A673 (cell line): ENCODE measurements at regions not wholly inside any gene's neighbourhood (a gene's known extent, or its start where the extent isn't known, plus 50 kb on each side); places are given as distances from the start of the nearest gene placed in this dataset.

Experiments used
- BruUV-seq: library from RNA; stranded (reverse); fragments of 400-500 nt; replicated peaks from 2 replicates; lab custom pipeline; 2021; lab: Mats Ljungman, UMichigan
- CTCF ChIA-PET: fragments of 300-600 bp; sonication (Branson Sonifier 250); formaldehyde crosslinking; loops from one replicate; lab custom pipeline; 2022; ENCODE audit warnings: antibody characterized with exemption; lab: Charles Lee
- POLR2A ChIA-PET: fragments of 300-600 bp; sonication (Branson Sonifier 250); formaldehyde crosslinking; loops from one replicate; lab custom pipeline; 2022; ENCODE audit warnings: antibody characterized with exemption; ENCODE audit not compliant: low non-redundant PET; lab: Charles Lee
- DNase-seq: peaks from one replicate; pipeline ENCODE4 v3.0.0-alpha.2; 2015; ENCODE audit warnings: low spot score
- H3K27ac ChIP-seq: fragments of 200-600 bp; sonication (generic); 2 replicates; pipeline ENCODE4 v1.5.1; 2016; ENCODE audit warnings: mixed run types, low read depth, mild to moderate bottlenecking, mixed read lengths, antibody characterized with exemption, low read length; ENCODE audit not compliant: poor library complexity, severe bottlenecking
- H3K27me3 ChIP-seq: fragments of 200-600 bp; sonication (generic); replicated peaks from 2 replicates; pipeline ENCODE4 v1.6.1; 2017; ENCODE audit warnings: mixed run types, low read depth, mild to moderate bottlenecking, mixed read lengths, antibody characterized with exemption, low read length; ENCODE audit not compliant: insufficient read depth, poor library complexity
- H3K36me3 ChIP-seq: fragments of 200-600 bp; sonication (generic); 2 replicates; pipeline ENCODE4 v1.6.1; 2016; ENCODE audit warnings: mixed run types, mild to moderate bottlenecking, mixed read lengths, antibody characterized with exemption, low read length; ENCODE audit not compliant: insufficient read depth, poor library complexity, severe bottlenecking
- H3K4me1 ChIP-seq: fragments of 200-600 bp; sonication (generic); 2 replicates; pipeline ENCODE4 v1.6.1; 2017; ENCODE audit warnings: mixed run types, mild to moderate bottlenecking, mixed read lengths, antibody characterized with exemption, low read length; ENCODE audit not compliant: insufficient read depth, poor library complexity, severe bottlenecking
- H3K4me3 ChIP-seq: fragments of 200-600 bp; sonication (generic); 2 replicates; pipeline ENCODE4 v1.5.1; 2016; ENCODE audit warnings: low read depth, mixed run types, mild to moderate bottlenecking, mixed read lengths, low read length; ENCODE audit not compliant: poor library complexity, severe bottlenecking
- H3K9me3 ChIP-seq: fragments of 200-600 bp; sonication (generic); 2 replicates; pipeline ENCODE4 v1.6.1; 2016; ENCODE audit warnings: mixed run types, low read depth, mild to moderate bottlenecking, mixed read lengths, antibody characterized with exemption, low read length; ENCODE audit not compliant: poor library complexity, severe bottlenecking
- EZH2 ChIP-seq: fragments of 200-600 bp; sonication (generic); IDR thresholded peaks from 2 replicates; pipeline ENCODE4 v1.6.1; 2017; ENCODE audit warnings: borderline replicate concordance, low read depth, mild to moderate bottlenecking, mixed read lengths, antibody characterized with exemption, low read length; ENCODE audit not compliant: poor library complexity, severe bottlenecking
- intact Hi-C: fragments of 100-400 bp; cut with micrococcal nuclease; formaldehyde crosslinking; loops from one replicate; pipeline ENCODE4 v1.10.0; 2022; ENCODE audit not compliant: unreplicated experiment
- TF ChIP-seq, protein P1 (sequence below): fragments of 300-800, 200-600 bp; sonication (generic); conservative IDR thresholded peaks from 2 replicates; pipeline ENCODE4 v1.5.1; 2017; ENCODE audit warnings: low read depth, mild to moderate bottlenecking, antibody characterized with exemption, low read length, moderate library complexity, mixed read lengths

DNA sequence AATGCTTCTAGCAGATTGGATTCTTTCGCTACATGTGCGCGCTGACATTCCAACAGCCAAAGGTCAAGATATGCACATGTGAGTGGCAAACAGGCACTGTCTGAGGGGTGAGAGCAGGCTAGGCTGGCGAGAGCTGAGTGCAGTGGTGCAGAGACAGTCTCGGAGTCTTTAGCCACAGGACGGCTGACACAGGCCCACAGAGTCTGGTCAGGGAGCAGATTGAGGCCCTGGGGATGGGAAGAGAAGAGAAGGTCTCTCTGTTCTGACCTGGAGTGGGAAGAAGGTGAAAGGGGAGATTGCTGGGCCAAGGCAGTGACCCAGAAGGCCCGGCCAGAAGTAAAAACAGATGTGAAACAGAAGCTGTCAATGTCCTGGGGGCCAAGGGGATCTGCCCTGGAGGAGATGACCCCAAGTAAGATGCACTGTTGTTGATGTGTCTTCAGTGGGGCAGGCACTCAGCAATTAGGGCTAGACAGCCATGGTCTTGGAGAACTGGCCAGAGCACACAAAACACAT is 197.8 kb downstream of the ETS1 start:
- H3K4me3 ChIP-seq, result no peak overlapping the region
- POLR2A ChIA-PET, result interaction anchor here (0.6 kb wide), 1 partner anchor 1533 kb away, joined by 10 read pairs; no protein-coding TSS in a partner anchor
- no peak for DNase-seq
- H3K27me3 ChIP-seq, result peaks cover under 1% of the 10 kb centered on the region
- H3K4me1 ChIP-seq, result no peaks in the 10 kb centered on the region
- TF ChIP-seq EZH2, result no peak
- BruUV-seq, result no TSS peak
- H3K9me3 ChIP-seq, result no peaks in the 10 kb centered on the region
- no peak overlapping the region for H3K27ac ChIP-seq
- H3K36me3 ChIP-seq, result no peaks in the 10 kb centered on the region
- CTCF ChIA-PET, result no interaction called here
- intact Hi-C loops, result no loop called here

DNA sequence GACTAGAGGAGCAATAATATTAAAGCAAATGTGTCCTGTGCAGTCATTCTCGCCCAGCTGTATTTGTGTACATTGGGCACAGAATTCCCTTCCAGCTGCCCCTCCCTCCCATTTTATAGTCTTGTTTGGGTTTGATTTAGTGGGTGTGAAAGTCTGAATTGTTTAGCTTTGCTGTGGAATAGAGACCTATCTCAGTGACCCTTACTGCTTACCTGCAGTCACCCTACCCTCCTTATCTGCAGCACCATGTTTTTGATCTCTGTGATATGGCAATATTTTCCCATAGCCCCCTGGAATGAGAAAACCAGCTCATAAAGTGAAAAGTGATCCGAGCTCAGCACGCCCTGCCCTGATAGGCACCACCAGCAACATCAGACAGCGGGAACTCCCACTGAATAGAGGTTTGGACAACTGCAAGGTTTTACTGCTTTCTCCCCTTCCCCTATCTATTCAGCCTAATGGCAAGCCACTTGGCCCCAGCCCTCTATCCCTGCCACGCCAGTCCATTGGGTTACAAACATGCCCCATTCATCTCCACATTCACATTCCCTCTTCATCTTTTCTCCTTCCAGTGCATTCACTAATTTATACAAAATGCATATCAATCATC is 199.0 kb downstream of the ETS1 start:
- Histone ChIP-seq H3K4me1 (no peaks in the 10 kb centered on the region), H3K4me3 (no peak overlapping the region), H3K27me3 (no peaks in the 10 kb centered on the region), H3K9me3 (no peaks in the 10 kb centered on the region), H3K36me3 (no peaks in the 10 kb centered on the region), H3K27ac (no peak overlapping the region)
- BruUV-seq, result no TSS peak
- intact Hi-C loops, result no loop called here
- DNase-seq, result no peak
- TF ChIP-seq, protein P1, sequence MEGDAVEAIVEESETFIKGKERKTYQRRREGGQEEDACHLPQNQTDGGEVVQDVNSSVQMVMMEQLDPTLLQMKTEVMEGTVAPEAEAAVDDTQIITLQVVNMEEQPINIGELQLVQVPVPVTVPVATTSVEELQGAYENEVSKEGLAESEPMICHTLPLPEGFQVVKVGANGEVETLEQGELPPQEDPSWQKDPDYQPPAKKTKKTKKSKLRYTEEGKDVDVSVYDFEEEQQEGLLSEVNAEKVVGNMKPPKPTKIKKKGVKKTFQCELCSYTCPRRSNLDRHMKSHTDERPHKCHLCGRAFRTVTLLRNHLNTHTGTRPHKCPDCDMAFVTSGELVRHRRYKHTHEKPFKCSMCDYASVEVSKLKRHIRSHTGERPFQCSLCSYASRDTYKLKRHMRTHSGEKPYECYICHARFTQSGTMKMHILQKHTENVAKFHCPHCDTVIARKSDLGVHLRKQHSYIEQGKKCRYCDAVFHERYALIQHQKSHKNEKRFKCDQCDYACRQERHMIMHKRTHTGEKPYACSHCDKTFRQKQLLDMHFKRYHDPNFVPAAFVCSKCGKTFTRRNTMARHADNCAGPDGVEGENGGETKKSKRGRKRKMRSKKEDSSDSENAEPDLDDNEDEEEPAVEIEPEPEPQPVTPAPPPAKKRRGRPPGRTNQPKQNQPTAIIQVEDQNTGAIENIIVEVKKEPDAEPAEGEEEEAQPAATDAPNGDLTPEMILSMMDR, result no peak
- ChIA-PET CTCF (no interaction called here), POLR2A (no interaction called here)

DNA sequence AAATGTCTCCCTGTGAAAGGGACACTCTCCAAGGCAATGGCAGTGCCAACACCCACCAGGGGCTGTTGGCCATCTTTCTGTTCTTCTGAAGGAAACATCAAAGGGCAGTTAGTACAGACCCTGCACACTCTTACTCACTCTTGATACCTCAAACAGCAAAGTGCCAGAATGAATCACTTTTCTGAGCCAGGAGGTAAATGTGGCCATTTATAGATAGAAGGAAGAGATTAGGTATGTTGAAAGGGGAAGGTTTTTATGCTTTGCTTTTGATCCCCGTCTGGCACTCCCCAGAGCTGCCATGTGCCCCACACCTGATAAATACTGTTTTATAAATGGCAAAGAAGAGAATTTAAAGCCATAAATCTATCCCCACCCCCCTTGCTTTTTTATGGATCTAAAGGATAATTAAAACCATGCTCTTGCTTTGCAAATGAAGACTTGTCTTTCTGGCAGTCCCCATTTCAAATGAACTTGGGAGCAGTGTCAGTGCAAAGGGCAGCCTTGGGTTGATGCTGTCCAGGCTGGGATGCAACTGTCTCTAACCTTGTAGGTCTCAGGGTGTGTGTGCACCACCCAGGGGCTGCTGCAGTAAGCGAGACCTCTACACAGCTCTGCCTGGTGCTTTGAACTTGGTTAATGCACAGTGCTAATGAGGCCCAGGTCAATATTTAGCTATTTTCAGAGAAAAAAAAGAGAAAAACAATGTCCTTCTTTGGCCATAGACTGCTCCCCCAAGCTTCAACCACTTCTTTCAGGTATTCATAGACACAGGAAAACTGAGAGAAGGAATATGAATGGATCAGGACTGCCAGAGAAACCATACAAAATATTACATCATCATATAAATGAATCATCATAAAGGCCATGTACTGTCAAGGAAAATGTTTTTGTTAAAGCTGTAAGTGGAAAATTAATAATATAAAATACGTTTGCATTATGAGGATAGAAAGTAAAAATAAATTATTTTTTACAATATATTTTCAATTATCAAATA is 207.5 kb downstream of the ETS1 start:
- no peak for DNase-seq
- Histone ChIP-seq H3K27me3 (no peaks in the 10 kb centered on the region), H3K36me3 (no peaks in the 10 kb centered on the region), H3K4me1 (no peaks in the 10 kb centered on the region), H3K4me3 (no peak overlapping the region), H3K9me3 (no peaks in the 10 kb centered on the region), H3K27ac (no peak overlapping the region)
- ChIA-PET CTCF (no interaction called here), POLR2A (no interaction called here)
- intact Hi-C loops, result no loop called here
- no peak for TF ChIP-seq EZH2
- TF ChIP-seq, protein P1, result no peak
- no TSS peak for BruUV-seq
